RWPE1 (cell line): ENCODE measurements at regions not wholly inside any gene's neighbourhood (a gene's known extent, or its start where the extent isn't known, plus 50 kb on each side); places are given as distances from the start of the nearest gene placed in this dataset.

Source experiments
- CTCF ChIA-PET: fragments of 350-600 bp; sonication (Branson Sonifier 250); formaldehyde crosslinking; extraction: SDS; loops from one replicate; lab custom pipeline; 2021; lab: Yijun Ruan, JAX
- POLR2A ChIA-PET: fragments of 400-600 bp; formaldehyde crosslinking; extraction: SDS; loops from one replicate; lab custom pipeline; 2020; ENCODE audit warnings: antibody characterized with exemption; ENCODE audit not compliant: low non-redundant PET; lab: Yijun Ruan, JAX
- DNase-seq: peaks from one replicate; pipeline ENCODE4 v3.0.0; 2012; ENCODE audit warnings: low spot score
- H3K27ac ChIP-seq: fragments of 450-650 bp; 2 replicates; pipeline ENCODE4 v1.5.1; 2017
- TF ChIP-seq, protein P1 (sequence below): fragments of 450-650 bp; conservative IDR thresholded peaks from 2 replicates; pipeline ENCODE4 v1.5.1; 2017; ENCODE audit warnings: low read depth, mild to moderate bottlenecking

DNA sequence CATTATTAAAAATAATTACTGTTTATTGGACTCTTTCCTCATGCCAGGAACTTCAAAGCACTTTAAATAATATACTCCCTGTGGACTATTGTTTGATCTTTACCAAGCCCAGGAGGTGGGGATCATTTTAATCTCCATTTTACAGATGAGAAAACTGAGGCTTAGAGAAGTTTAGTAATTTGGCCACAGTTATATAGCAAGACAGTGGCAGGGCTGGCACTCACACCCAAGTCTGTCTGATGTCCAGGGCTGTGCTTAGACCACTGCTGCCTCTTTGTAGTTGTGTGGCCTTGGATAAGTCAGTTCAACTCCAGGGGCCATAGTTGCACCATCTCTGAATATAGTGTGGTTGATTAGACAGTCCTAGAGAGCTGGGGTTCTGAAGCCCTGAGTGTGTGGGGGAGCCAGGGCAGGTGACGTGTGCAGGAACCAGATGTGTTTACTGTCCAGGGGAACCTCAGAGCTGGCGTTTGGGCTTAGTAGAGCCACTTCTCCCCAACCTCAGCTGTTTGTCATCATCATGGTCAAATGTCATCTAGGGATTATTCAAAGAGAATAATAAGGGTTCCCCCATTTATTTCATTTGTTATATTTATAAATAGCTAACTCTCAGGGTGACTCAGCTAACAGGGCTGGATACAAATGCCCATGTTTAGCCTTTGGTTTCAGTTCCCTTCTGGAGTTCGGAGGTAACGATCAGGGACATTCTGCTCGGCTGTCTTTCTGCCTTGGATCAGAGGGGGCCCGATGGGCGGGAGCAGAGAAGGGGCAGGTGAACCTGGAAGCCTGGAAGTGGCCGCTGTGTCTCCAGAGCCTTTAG is 68.0 kb downstream of the BOLA3 start:
- H3K27ac ChIP-seq, result no peak overlapping the region
- ChIA-PET POLR2A (no interaction called here), CTCF (no interaction called here)
- TF ChIP-seq, protein P1, sequence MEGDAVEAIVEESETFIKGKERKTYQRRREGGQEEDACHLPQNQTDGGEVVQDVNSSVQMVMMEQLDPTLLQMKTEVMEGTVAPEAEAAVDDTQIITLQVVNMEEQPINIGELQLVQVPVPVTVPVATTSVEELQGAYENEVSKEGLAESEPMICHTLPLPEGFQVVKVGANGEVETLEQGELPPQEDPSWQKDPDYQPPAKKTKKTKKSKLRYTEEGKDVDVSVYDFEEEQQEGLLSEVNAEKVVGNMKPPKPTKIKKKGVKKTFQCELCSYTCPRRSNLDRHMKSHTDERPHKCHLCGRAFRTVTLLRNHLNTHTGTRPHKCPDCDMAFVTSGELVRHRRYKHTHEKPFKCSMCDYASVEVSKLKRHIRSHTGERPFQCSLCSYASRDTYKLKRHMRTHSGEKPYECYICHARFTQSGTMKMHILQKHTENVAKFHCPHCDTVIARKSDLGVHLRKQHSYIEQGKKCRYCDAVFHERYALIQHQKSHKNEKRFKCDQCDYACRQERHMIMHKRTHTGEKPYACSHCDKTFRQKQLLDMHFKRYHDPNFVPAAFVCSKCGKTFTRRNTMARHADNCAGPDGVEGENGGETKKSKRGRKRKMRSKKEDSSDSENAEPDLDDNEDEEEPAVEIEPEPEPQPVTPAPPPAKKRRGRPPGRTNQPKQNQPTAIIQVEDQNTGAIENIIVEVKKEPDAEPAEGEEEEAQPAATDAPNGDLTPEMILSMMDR, result no peak
- DNase-seq, result no peak

DNA sequence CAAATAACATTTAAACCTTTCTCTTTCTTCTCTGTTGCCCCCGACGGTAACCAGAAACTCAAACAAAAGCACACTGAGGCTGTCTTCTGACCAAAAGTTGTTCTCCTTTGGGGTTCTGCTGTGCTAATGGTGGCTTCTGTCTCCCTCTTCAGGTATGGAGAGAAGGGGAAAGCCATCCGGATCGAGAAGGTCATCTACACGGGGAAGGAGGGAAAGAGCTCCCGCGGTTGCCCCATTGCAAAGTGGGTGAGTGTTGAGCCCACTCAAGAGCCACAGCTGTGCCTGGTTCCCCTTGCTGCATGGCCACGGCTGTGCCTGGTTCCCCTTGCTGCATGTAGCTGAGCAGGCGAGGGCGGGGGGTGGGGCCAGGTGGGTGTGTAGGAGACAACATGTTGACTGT is 67.4 kb downstream of the BOLA3 start:
- no peak overlapping the region for H3K27ac ChIP-seq
- ChIA-PET POLR2A (no interaction called here), CTCF (interaction anchor here (0.6 kb wide), 2 partner anchors 46 to 212 kb away, joined by 4 to 7 read pairs; no protein-coding TSS in a partner anchor)
- DNase-seq, result no peak
- TF ChIP-seq, protein P1, result no peak

DNA sequence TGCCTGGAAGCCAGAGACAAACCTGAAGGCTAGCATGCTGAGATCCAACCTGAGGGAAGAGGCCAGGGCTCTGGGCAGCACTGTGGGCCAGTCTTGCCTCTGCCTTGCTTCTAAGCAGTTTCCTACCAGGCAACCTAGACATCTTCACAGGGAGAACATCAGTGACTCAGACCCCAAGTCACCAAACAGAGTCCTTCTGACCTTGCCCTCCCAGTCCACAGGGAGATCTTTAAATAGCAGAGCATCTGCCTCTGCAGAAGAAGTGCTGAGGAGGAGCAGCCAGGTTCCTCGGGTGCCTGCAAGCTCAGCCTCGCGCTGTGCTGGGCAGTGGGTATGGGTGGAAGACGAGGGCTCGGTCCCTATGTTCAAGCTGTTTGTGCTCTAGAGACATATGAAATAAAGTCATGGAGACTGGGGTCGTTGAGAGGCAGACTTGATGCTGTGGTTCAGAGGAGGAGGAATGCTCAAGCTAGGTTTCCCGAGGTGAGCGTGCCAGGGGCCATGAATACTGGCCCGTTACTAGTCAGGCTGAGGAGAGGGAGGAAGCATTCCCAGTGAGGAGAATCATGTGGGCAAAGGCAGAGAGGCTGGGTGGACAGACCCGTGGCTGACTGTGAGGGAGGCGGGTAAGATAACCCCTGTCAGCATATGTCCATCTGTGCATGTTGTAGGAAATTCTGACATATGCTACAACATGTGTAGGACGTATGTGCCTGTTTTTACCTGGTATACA is 66.5 kb downstream of the BOLA3 start:
- ChIA-PET CTCF (interaction anchor here (0.6 kb wide), 2 partner anchors 45 to 212 kb away, joined by 4 to 7 read pairs; no protein-coding TSS in a partner anchor), POLR2A (no interaction called here)
- DNase-seq, result no peak
- H3K27ac ChIP-seq, result 0 out of 2 replicates have a peak overlapping the region, but pooled peaks have one; percentile 1
- TF ChIP-seq, protein P1, result no peak

DNA sequence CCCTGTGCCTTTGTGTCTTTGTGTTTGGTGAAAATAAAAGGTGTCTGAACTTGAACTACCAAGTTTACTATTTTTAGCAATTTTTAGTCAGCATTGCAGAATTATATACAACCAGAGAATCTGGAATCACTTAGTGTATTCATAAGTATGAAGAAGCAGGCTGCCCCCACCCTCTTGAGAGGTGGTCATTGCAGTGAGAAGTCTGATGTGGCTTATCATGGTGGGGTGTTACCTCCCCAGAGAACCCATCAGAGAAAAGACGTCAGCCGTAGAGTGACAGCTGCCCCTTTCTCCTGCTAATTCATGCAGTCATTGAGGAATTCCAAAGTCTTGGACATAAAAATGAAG is 66.0 kb downstream of the BOLA3 start:
- no peak overlapping the region for H3K27ac ChIP-seq
- TF ChIP-seq, protein P1, result no peak
- no peak for DNase-seq
- CTCF ChIA-PET, result no interaction called here
- POLR2A ChIA-PET, result no interaction called here

DNA sequence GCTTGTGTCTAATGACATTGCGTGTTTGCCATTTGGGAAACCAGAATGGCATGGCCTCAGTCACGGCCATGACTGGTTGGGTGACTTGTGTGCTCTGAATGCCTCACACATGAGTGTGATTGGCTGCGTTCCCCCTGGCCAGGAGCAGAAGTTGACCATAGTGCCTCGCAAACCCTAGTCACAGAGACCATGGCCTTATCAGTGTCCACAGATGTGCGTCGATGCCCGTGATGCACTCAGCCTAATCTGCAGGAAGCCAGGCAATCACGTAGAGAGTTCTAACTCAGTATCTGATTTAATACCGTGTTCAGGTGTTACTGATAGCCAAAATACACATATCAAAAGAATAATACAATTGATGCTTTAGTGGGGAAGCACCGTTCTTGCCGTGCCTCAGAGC is 64.0 kb downstream of the BOLA3 start:
- TF ChIP-seq, protein P1, result no peak
- no peak for DNase-seq
- CTCF ChIA-PET, result no interaction called here
- POLR2A ChIA-PET, result no interaction called here
- H3K27ac ChIP-seq, result no peak overlapping the region
